Vagina (tissue), 2 donors: ENCODE measurements at regions not wholly inside any gene's neighbourhood (a gene's known extent, or its start where the extent isn't known, plus 50 kb on each side); places are given as distances from the start of the nearest gene placed in this dataset.

Experiments used
- CTCF ChIP-seq, 3 experiments: fragments of 450-650 bp in 2 of 3; fragments of 200-600 bp in 1 of 3; sonication (generic) in 1 of 3; IDR thresholded peaks; one replicate each; pipeline ENCODE4 v1.5.1; 2017 to 2019; ENCODE audit warnings: antibody characterized with exemption in 3 of 3, mild to moderate bottlenecking in 2 of 3, moderate library complexity in 2 of 3
- POLR2A ChIP-seq, 2 donors: fragments of 450-650 bp; IDR thresholded peaks; one replicate each; pipeline ENCODE4 v1.6.1; 2017; ENCODE audit warnings: antibody characterized with exemption in 2 of 2, mild to moderate bottlenecking in 2 of 2, moderate library complexity in 2 of 2
- POLR2AphosphoS5 ChIP-seq, 2 donors: sonication (generic); formaldehyde crosslinking; IDR thresholded peaks; one replicate each; pipeline ENCODE4 v1.9.0; 2017; ENCODE audit warnings: antibody characterized with exemption in 2 of 2, mild to moderate bottlenecking in 2 of 2, low read depth in 1 of 2; ENCODE audit not compliant: insufficient read depth in 1 of 2

- TF ChIP-seq CTCF (IDR thresholded peaks at IDR 0.05) (no peak), POLR2A (IDR thresholded peaks at IDR 0.05) (no peak), POLR2AphosphoS5 (IDR thresholded peaks at IDR 0.05; ENCODE audit: insufficient read depth in 1 of 2, low read depth in 1 of 2) (no peak)
Observed at GRCh38 chr13:73218181-73218580, 159.4 kb downstream of the KLF5 start.
